Vagina (tissue), 2 donors: ENCODE measurements at regions not wholly inside any gene's neighbourhood (a gene's known extent, or its start where the extent isn't known, plus 50 kb on each side); places are given as distances from the start of the nearest gene placed in this dataset.

Experiments used
- DNase-seq, 2 donors: peaks; one replicate each; pipeline ENCODE4 v3.0.0-alpha.2; 2017; ENCODE audit errors: extremely low spot score in 2 of 2
- H3K27ac ChIP-seq: fragments of 200-600 bp; sonication (generic); one replicate; pipeline ENCODE4 v1.5.1; 2019
- H3K27me3 ChIP-seq: fragments of 200-600 bp; sonication (generic); one replicate; pipeline ENCODE4 v1.5.1; 2019
- H3K36me3 ChIP-seq, 2 donors: fragments of 200-600 bp; sonication (generic); one replicate each; pipeline ENCODE4 v1.5.1; 2017 to 2019
- H3K4me1 ChIP-seq: fragments of 200-600 bp; sonication (generic); one replicate; pipeline ENCODE4 v1.5.1; 2019
- H3K4me3 ChIP-seq, 2 donors: fragments of 200-600 bp; sonication (generic); 1 replicate in 1 of 2; 2 replicates in 1 of 2; pipeline ENCODE4 v1.5.1; 2016 to 2019
- H3K9me3 ChIP-seq: fragments of 200-600 bp; sonication (generic); one replicate; pipeline ENCODE4 v1.5.1; 2019
- POLR2A ChIP-seq, 2 donors: fragments of 450-650 bp; IDR thresholded peaks; one replicate each; pipeline ENCODE4 v1.6.1; 2017; ENCODE audit warnings: antibody characterized with exemption in 2 of 2, mild to moderate bottlenecking in 2 of 2, moderate library complexity in 2 of 2
- POLR2AphosphoS5 ChIP-seq, 2 donors: sonication (generic); formaldehyde crosslinking; IDR thresholded peaks; one replicate each; pipeline ENCODE4 v1.9.0; 2017; ENCODE audit warnings: antibody characterized with exemption in 2 of 2, mild to moderate bottlenecking in 2 of 2, low read depth in 1 of 2; ENCODE audit not compliant: insufficient read depth in 1 of 2
- intact Hi-C: fragments of 100-400 bp; cut with DNase I; formaldehyde crosslinking; loops from one replicate; pipeline ENCODE4 v1.15.1; 2023
- TF ChIP-seq, protein P1 (sequence below), 3 experiments: fragments of 450-650 bp in 2 of 3; fragments of 200-600 bp in 1 of 3; sonication (generic) in 1 of 3; IDR thresholded peaks; one replicate each; pipeline ENCODE4 v1.5.1; 2017 to 2019; ENCODE audit warnings: antibody characterized with exemption in 3 of 3, mild to moderate bottlenecking in 2 of 3, moderate library complexity in 2 of 3

GRCh38 chr2:129813404-129813803 is 166.1 kb upstream of the RAB6C start:
- Histone ChIP-seq H3K4me1 (no peaks in the 10 kb centered on the region), H3K36me3 (no peaks in the 10 kb centered on the region), H3K27me3 (no peaks in the 10 kb centered on the region), H3K4me3 (no peak overlapping the region), H3K9me3 (no peaks in the 10 kb centered on the region), H3K27ac (no peak overlapping the region)
- intact Hi-C loops: no loop called here
- no peak for TF ChIP-seq POLR2AphosphoS5 (IDR thresholded peaks at IDR 0.05; ENCODE audit: insufficient read depth in 1 of 2, low read depth in 1 of 2)
- no peak for TF ChIP-seq POLR2A (IDR thresholded peaks at IDR 0.05)
- TF ChIP-seq, protein P1, sequence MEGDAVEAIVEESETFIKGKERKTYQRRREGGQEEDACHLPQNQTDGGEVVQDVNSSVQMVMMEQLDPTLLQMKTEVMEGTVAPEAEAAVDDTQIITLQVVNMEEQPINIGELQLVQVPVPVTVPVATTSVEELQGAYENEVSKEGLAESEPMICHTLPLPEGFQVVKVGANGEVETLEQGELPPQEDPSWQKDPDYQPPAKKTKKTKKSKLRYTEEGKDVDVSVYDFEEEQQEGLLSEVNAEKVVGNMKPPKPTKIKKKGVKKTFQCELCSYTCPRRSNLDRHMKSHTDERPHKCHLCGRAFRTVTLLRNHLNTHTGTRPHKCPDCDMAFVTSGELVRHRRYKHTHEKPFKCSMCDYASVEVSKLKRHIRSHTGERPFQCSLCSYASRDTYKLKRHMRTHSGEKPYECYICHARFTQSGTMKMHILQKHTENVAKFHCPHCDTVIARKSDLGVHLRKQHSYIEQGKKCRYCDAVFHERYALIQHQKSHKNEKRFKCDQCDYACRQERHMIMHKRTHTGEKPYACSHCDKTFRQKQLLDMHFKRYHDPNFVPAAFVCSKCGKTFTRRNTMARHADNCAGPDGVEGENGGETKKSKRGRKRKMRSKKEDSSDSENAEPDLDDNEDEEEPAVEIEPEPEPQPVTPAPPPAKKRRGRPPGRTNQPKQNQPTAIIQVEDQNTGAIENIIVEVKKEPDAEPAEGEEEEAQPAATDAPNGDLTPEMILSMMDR (IDR thresholded peaks at IDR 0.05): no peak
- no peak for DNase-seq

DNA sequence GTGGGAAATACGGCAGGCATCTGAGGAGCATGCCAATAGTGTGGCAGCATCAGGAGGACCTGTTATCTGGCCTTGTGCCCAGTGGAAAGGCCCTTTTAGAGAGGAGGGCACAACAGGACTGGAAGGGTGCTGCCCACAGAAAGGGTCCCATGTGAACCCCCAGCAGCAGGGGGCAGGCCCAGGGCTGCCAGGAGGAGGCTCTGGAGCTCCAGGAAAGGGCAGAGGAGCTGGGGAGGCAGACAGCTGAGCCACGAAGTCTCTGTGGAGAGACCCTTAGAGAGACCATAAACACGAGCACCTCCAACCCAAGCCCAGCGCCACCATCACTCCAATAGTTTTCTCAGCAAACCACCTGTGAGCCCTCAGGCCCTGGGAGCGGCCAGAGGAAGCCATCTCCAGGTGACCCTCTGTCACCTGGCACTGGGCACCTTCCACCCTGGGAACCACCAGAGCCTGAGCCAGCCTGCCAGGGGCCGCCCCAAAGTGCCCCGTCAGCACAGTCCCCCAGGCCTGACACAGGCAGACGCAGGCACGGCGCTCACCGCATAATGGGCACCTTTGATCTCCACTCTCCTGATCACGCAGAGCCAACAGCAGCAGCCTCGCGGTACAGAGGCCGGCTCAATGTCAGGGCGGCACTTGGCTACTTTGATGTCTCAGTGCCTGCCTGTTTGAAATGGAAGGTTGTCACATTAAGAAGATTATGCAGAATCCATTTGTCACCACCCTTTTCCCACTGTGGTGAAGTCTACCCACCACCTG is 162.5 kb upstream of the RAB6C start:
- no peak for DNase-seq
- intact Hi-C loops: no loop called here
- H3K36me3 ChIP-seq: no peaks in the 10 kb centered on the region
- no peaks in the 10 kb centered on the region for H3K27me3 ChIP-seq
- no peaks in the 10 kb centered on the region for H3K4me1 ChIP-seq
- no peaks in the 10 kb centered on the region for H3K9me3 ChIP-seq
- H3K27ac ChIP-seq: no peak overlapping the region
- no peak overlapping the region for H3K4me3 ChIP-seq
- TF ChIP-seq POLR2AphosphoS5 (IDR thresholded peaks at IDR 0.05; ENCODE audit: insufficient read depth in 1 of 2, low read depth in 1 of 2): no peak

DNA sequence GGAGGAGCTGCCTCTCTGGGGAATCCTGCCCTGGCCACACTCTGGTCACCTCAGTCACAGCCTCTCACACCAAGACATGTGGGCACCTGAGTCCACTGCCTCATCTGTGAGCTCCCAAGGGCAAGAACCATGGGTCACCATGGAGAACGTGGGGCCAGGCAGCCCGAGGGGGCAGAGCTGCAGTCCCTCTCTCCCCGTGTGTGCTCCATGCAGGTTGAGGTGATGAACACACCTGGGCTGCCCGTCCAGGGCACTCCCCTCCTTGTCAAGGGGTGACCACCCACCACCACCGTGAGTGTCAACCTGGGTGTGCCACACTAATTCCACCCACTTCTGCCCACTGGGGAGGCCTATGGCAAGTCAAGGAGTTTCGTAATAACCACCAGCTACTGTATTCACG is 159.6 kb upstream of the RAB6C start:
- no peak for DNase-seq
- no peaks in the 10 kb centered on the region for H3K27me3 ChIP-seq
- intact Hi-C loops: no loop called here

GRCh38 chr2:129820908-129821307 is 158.6 kb upstream of the RAB6C start:
- Histone ChIP-seq H3K4me1 (no peaks in the 10 kb centered on the region), H3K36me3 (no peaks in the 10 kb centered on the region), H3K27me3 (no peaks in the 10 kb centered on the region), H3K27ac (no peak overlapping the region), H3K4me3 (no peak overlapping the region), H3K9me3 (no peaks in the 10 kb centered on the region)
- no peak for DNase-seq
- TF ChIP-seq, protein P1 (IDR thresholded peaks at IDR 0.05): no peak
- TF ChIP-seq POLR2A (IDR thresholded peaks at IDR 0.05) (no peak), POLR2AphosphoS5 (IDR thresholded peaks at IDR 0.05; ENCODE audit: insufficient read depth in 1 of 2, low read depth in 1 of 2) (no peak)
- intact Hi-C loops: no loop called here

More for the DNA sequence above, 159.6 kb upstream of the RAB6C start:
- no peak for TF ChIP-seq POLR2AphosphoS5 (IDR thresholded peaks at IDR 0.05; ENCODE audit: insufficient read depth in 1 of 2, low read depth in 1 of 2)
- TF ChIP-seq POLR2A (IDR thresholded peaks at IDR 0.05): no peak
- TF ChIP-seq, protein P1 (IDR thresholded peaks at IDR 0.05): no peak
- H3K9me3 ChIP-seq: no peaks in the 10 kb centered on the region
- no peak overlapping the region for H3K4me3 ChIP-seq
- no peak overlapping the region for H3K27ac ChIP-seq
- H3K4me1 ChIP-seq: no peaks in the 10 kb centered on the region
- no peaks in the 10 kb centered on the region for H3K36me3 ChIP-seq

GRCh38 chr2:129821445-129821844 is 158.0 kb upstream of the RAB6C start:
- no peak for TF ChIP-seq POLR2AphosphoS5 (IDR thresholded peaks at IDR 0.05; ENCODE audit: insufficient read depth in 1 of 2, low read depth in 1 of 2)
- no peak for TF ChIP-seq POLR2A (IDR thresholded peaks at IDR 0.05)
- TF ChIP-seq, protein P1 (IDR thresholded peaks at IDR 0.05): no peak
- DNase-seq: no peak
- Histone ChIP-seq H3K36me3 (no peaks in the 10 kb centered on the region), H3K27ac (no peak overlapping the region), H3K27me3 (no peaks in the 10 kb centered on the region), H3K9me3 (no peaks in the 10 kb centered on the region), H3K4me3 (no peak overlapping the region), H3K4me1 (no peaks in the 10 kb centered on the region)
- intact Hi-C loops: no loop called here
